H9 (cell line): ENCODE measurements at regions not wholly inside any gene's neighbourhood (a gene's known extent, or its start where the extent isn't known, plus 50 kb on each side); places are given as distances from the start of the nearest gene placed in this dataset.

Experiments
- DNase-seq: peaks from one replicate; pipeline ENCODE4 v3.0.0-alpha.2; 2017
- H2AFZ ChIP-seq: one replicate; pipeline ENCODE4 v1.6.1; 2013; ENCODE audit warnings: mild to moderate bottlenecking, low read length, control low read depth, moderate library complexity
- H2AK5ac ChIP-seq: 2 replicates; pipeline ENCODE4 v1.6.1; 2013; ENCODE audit warnings: low read length, control low read depth, mixed read lengths; ENCODE audit not compliant: insufficient read length
- H2BK120ac ChIP-seq: one replicate; pipeline ENCODE4 v1.6.1; 2013; ENCODE audit warnings: low read depth, mild to moderate bottlenecking, low read length, control low read depth, inconsistent platforms; ENCODE audit not compliant: poor library complexity, severe bottlenecking
- H2BK12ac ChIP-seq: 2 replicates; pipeline ENCODE4 v1.6.1; 2013; ENCODE audit warnings: low read length, control low read depth, mixed read lengths, low read depth; ENCODE audit not compliant: insufficient read length
- H2BK15ac ChIP-seq: 2 replicates; pipeline ENCODE4 v1.6.1; 2013; ENCODE audit warnings: low read depth, low read length, control low read depth
- H2BK20ac ChIP-seq: one replicate; pipeline ENCODE4 v1.6.1; 2013; ENCODE audit warnings: low read depth, mild to moderate bottlenecking, low read length, control low read depth, inconsistent platforms; ENCODE audit not compliant: poor library complexity, severe bottlenecking
- H2BK5ac ChIP-seq: 2 replicates; pipeline ENCODE4 v1.6.1; 2013; ENCODE audit warnings: low read length, control low read depth, mixed read lengths; ENCODE audit not compliant: insufficient read length
- H3K14ac ChIP-seq: 2 replicates; pipeline ENCODE4 v1.6.1; 2013; ENCODE audit warnings: low read length, control low read depth; ENCODE audit not compliant: insufficient read depth
- H3K18ac ChIP-seq: 2 replicates; pipeline ENCODE4 v1.6.1; 2013; ENCODE audit warnings: low read depth, mild to moderate bottlenecking, mixed read lengths, low read length, control low read depth; ENCODE audit not compliant: insufficient read length
- H3K23ac ChIP-seq: 2 replicates; pipeline ENCODE4 v1.6.1; 2013; ENCODE audit warnings: low read length, control low read depth, mixed read lengths, low read depth; ENCODE audit not compliant: insufficient read length
- H3K23me2 ChIP-seq: 2 replicates; pipeline ENCODE4 v1.6.1; 2013; ENCODE audit warnings: low read depth, mild to moderate bottlenecking, mixed read lengths, low read length, control low read depth; ENCODE audit not compliant: insufficient read length, poor library complexity, severe bottlenecking
- H3K27ac ChIP-seq: 2 replicates; pipeline ENCODE4 v1.5.1; 2013; ENCODE audit warnings: low read length, control low read depth, mixed read lengths, low read depth; ENCODE audit not compliant: insufficient read length
- H3K27me3 ChIP-seq: 2 replicates; pipeline ENCODE4 v1.6.1; 2013; ENCODE audit warnings: low read length, control low read depth, inconsistent platforms; ENCODE audit not compliant: insufficient read depth
- H3K4ac ChIP-seq: 2 replicates; pipeline ENCODE4 v1.6.1; 2013; ENCODE audit warnings: low read depth, mild to moderate bottlenecking, control low read depth, inconsistent platforms, low read length, moderate library complexity
- H3K4me1 ChIP-seq: 2 replicates; pipeline ENCODE4 v1.6.1; 2013; ENCODE audit warnings: low read length, control low read depth, inconsistent platforms; ENCODE audit not compliant: insufficient read depth
- H3K4me2 ChIP-seq: 2 replicates; pipeline ENCODE4 v1.6.1; 2013; ENCODE audit warnings: low read length, control low read depth, mixed read lengths; ENCODE audit not compliant: insufficient read length, insufficient read depth
- H3K56ac ChIP-seq: 2 replicates; pipeline ENCODE4 v1.6.1; 2013; ENCODE audit warnings: low read depth, mild to moderate bottlenecking, mixed read lengths, low read length, control low read depth; ENCODE audit not compliant: insufficient read length
- H3K79me1 ChIP-seq: 2 replicates; pipeline ENCODE4 v1.6.1; 2013; ENCODE audit warnings: low read depth, mild to moderate bottlenecking, moderate library complexity, low read length, control low read depth, inconsistent platforms; ENCODE audit not compliant: insufficient read depth, poor library complexity, severe bottlenecking
- H3K79me2 ChIP-seq: 2 replicates; pipeline ENCODE4 v1.6.1; 2013; ENCODE audit warnings: low read length, control low read depth, inconsistent platforms; ENCODE audit not compliant: insufficient read depth
- H3K9ac ChIP-seq: 2 replicates; pipeline ENCODE4 v1.6.1; 2013; ENCODE audit warnings: low read length, control low read depth, mixed read lengths; ENCODE audit not compliant: insufficient read length; ENCODE audit errors: extremely low read depth
- H3K9me3 ChIP-seq: one replicate; pipeline ENCODE4 v1.6.1; 2013; ENCODE audit warnings: low read depth, low read length, inconsistent platforms; ENCODE audit not compliant: control insufficient read depth
- H3T11ph ChIP-seq: one replicate; pipeline ENCODE4 v1.6.1; 2013; ENCODE audit warnings: mild to moderate bottlenecking, low read length, control low read depth, inconsistent platforms
- H4K20me1 ChIP-seq: one replicate; pipeline ENCODE4 v1.6.1; 2013; ENCODE audit not compliant: control insufficient read depth, insufficient read length, insufficient read depth
- H4K5ac ChIP-seq: 2 replicates; pipeline ENCODE4 v1.6.1; 2013; ENCODE audit warnings: low read depth, mild to moderate bottlenecking, mixed read lengths, low read length, control low read depth; ENCODE audit not compliant: insufficient read length
- H4K8ac ChIP-seq: replicated peaks from 2 replicates; pipeline ENCODE4 v1.6.1; 2013; ENCODE audit warnings: low read length, control low read depth, mixed read lengths, low read depth; ENCODE audit not compliant: insufficient read length
- H4K91ac ChIP-seq: 2 replicates; pipeline ENCODE4 v1.6.1; 2013; ENCODE audit warnings: low read depth, mild to moderate bottlenecking, moderate library complexity, mixed read lengths, low read length, control low read depth; ENCODE audit not compliant: insufficient read length
- H3K27ac Mint-ChIP-seq, 3 experiments: 2 replicates in 2 of 3; 3 replicates in 1 of 3; pipeline ENCODE4 v1.8.0; 2020 to 2021; ENCODE audit warnings: mixed read lengths in 3 of 3, mild to moderate bottlenecking in 1 of 3, moderate library complexity in 1 of 3
- H3K27me3 Mint-ChIP-seq: 2 replicates; pipeline ENCODE4 v1.8.0; 2021; ENCODE audit warnings: low read depth, mild to moderate bottlenecking, moderate library complexity, mixed read lengths
- H3K36me3 Mint-ChIP-seq, 3 experiments: 2 replicates in 2 of 3; 3 replicates in 1 of 3; pipeline ENCODE4 v1.8.0; 2020 to 2021; ENCODE audit warnings: low read depth in 3 of 3, mixed read lengths in 3 of 3; ENCODE audit not compliant: insufficient read depth in 1 of 3
- H3K4me1 Mint-ChIP-seq, 2 experiments: 2 replicates each; pipeline ENCODE4 v1.8.0; 2020; ENCODE audit warnings: mixed read lengths in 2 of 2
- H3K4me3 Mint-ChIP-seq, 2 experiments: 2 replicates in 1 of 2; 3 replicates in 1 of 2; pipeline ENCODE4 v1.8.0; 2020 to 2021; ENCODE audit warnings: mild to moderate bottlenecking in 2 of 2, mixed read lengths in 2 of 2, moderate library complexity in 1 of 2
- H3K9me3 Mint-ChIP-seq, 2 experiments: 2 replicates in 1 of 2; 3 replicates in 1 of 2; pipeline ENCODE4 v1.8.0; 2020; ENCODE audit warnings: mild to moderate bottlenecking in 2 of 2, mixed read lengths in 2 of 2, moderate library complexity in 1 of 2
- CTCF ChIP-seq: fragments of 200-600 bp; sonication (generic); conservative IDR thresholded peaks from 3 replicates; pipeline ENCODE4 v1.8.0; 2021; ENCODE audit warnings: antibody characterized with exemption, mild to moderate bottlenecking
- WGBS: extraction: QIAGEN DNeasy Blood & Tissue Kit; methylation state at CpG from one replicate; pipeline ENCODE4 v1.1.7; 2013; ENCODE audit warnings: missing lambda C conversion rate, low lambda C conversion rate, mixed read lengths; ENCODE audit not compliant: insufficient read length; ENCODE audit errors: extremely low coverage; 5-methylcytosine and 5-hydroxymethylcytosine counted together

- H3K27me3 Mint-ChIP-seq = no peaks in the 10 kb centered on the region
- TF ChIP-seq CTCF = no peak
- no peak overlapping the region for H3K27ac Mint-ChIP-seq
- Histone ChIP-seq H4K8ac (no peak overlapping the region), H3K23ac (no peak overlapping the region), H2BK15ac (no peak overlapping the region), H3K27me3 (no peaks in the 10 kb centered on the region), H4K5ac (no peak overlapping the region), H3K27ac (no peak overlapping the region), H3K23me2 (no peaks in the 10 kb centered on the region), H2BK5ac (no peak overlapping the region), H3K79me1 (no peaks in the 10 kb centered on the region), H3K79me2 (no peaks in the 10 kb centered on the region), H4K20me1 (no peaks in the 10 kb centered on the region), H3K9ac (no peak overlapping the region), H3K4ac (no peak overlapping the region), H3K4me2 (no peak overlapping the region), H3K14ac (no peak overlapping the region), H2BK12ac (no peak overlapping the region), H2BK120ac (no peak overlapping the region), H3K18ac (no peak overlapping the region), H2AFZ (no peak overlapping the region), H3K4me1 (peaks cover 5% of the 10 kb centered on the region; the same call in 1 of the 2 replicates), H2AK5ac (no peak overlapping the region), H2BK20ac (no peak overlapping the region), H3K56ac (no peak overlapping the region), H3K9me3 (no peaks in the 10 kb centered on the region), H4K91ac (no peak overlapping the region), H3T11ph (no peak overlapping the region)
- WGBS = no CpG with 5 or more reads among the region's 4 CpGs
- peaks cover 3 to 7% of the 10 kb centered on the region in 2 experiments; a peak in 3 of 5 replicates for H3K9me3 Mint-ChIP-seq
- no peak overlapping the region for H3K4me3 Mint-ChIP-seq
- DNase-seq = no peak
- H3K36me3 Mint-ChIP-seq = peaks cover 0 to 13% (median 5%) of the 10 kb centered on the region in 3 experiments; a peak in 5 of 7 replicates
- peaks cover 19 to 23% of the 10 kb centered on the region in 2 experiments for H3K4me1 Mint-ChIP-seq
These were observed 950.0 kb upstream of the MIR17HG start for GRCh38 chr13:90397503-90397902.
